ENCODE measurements at regions not wholly inside any gene's neighbourhood (a gene's known extent, or its start where the extent isn't known, plus 50 kb on each side); places are given as distances from the start of the nearest gene placed in this dataset.

- Histone ChIP-seq H3K4me3 (no peak overlapping the region), H3K36me3 (ENCODE audit: control insufficient read depth in 2 of 2, insufficient read depth in 2 of 2, low read length in 1 of 2) (no peaks in the 10 kb centered on the region), H3K4me1 (ENCODE audit: control insufficient read depth, insufficient read depth, low read length) (no peaks in the 10 kb centered on the region), H3K4me2 (ENCODE audit: control insufficient read depth, insufficient read depth) (no peak overlapping the region), H2AFZ (ENCODE audit: control insufficient read depth, low read depth, low read length) (no peak overlapping the region), H3K9ac (ENCODE audit: control insufficient read depth, insufficient read depth, low read length) (no peak overlapping the region), H3K27ac (ENCODE audit: control insufficient read depth, insufficient read depth) (no peak overlapping the region), H3K79me2 (ENCODE audit: control insufficient read depth, insufficient read depth, low read length) (no peaks in the 10 kb centered on the region), H4K20me1 (ENCODE audit: control insufficient read depth, insufficient read depth) (no peaks in the 10 kb centered on the region), H3K27me3 (replicated peaks in 1 of 2; ENCODE audit: control insufficient read depth in 2 of 2, insufficient read depth in 2 of 2, low read length in 1 of 2) (no peaks in the 10 kb centered on the region), H3K9me3 (replicated peaks; ENCODE audit: control insufficient read depth, insufficient read depth, low read length) (no peaks in the 10 kb centered on the region)
- intact Hi-C loops (cut with micrococcal nuclease; ENCODE audit: unreplicated experiment) = no loop called here
- POLR2A ChIA-PET = no interaction called here
- no TSS peak for BruUV-seq (replicated peaks)
- SMC1A ChIA-PET (ENCODE audit: uncharacterized antibody, unreplicated experiment) = no interaction called here
- FAIRE-seq = no peak
- no peak for ATAC-seq
- in situ Hi-C loops (cut with MboI) = no loop called here
- RAD21 ChIA-PET (ENCODE audit: unreplicated experiment) = no interaction called here
- CTCF ChIA-PET = interaction anchor here (0.5 to 0.9 kb wide), 2 partner anchors 87 to 244 kb away, joined by 3 read pairs; no protein-coding TSS in a partner anchor
- DNase-seq (ENCODE audit: low read depth, low spot score) = no peak
- WGBS (ENCODE audit: insufficient coverage, insufficient replicate concordance, low lambda C conversion rate, missing lambda C conversion rate) = 38% methylated on average over 4 of the region's 4 CpGs
- TF ChIP-seq BMI1 (IDR thresholded peaks at IDR 0.05; ENCODE audit: borderline replicate concordance) (no peak), NFXL1 (IDR thresholded peaks at IDR 0.05; ENCODE audit: borderline replicate concordance) (no peak), PAX5 (IDR thresholded peaks at IDR 0.05; ENCODE audit: borderline replicate concordance, low read depth, low read length) (no peak), ZZZ3 (IDR thresholded peaks at IDR 0.05; ENCODE audit: control insufficient read depth, insufficient read length, low read depth) (no peak), HDGF (IDR thresholded peaks at IDR 0.05) (no peak), GABPA (IDR thresholded peaks at IDR 0.05; ENCODE audit: low read depth) (no peak), ELK1 (IDR thresholded peaks at IDR 0.05; ENCODE audit: low read depth, low read length) (no peak)
These were observed 404.9 kb downstream of the SQOR start for GRCh38 chr15:46039703-46040102.

- intact Hi-C loops (cut with micrococcal nuclease; ENCODE audit: unreplicated experiment) = no loop called here
- H3K4me3 ChIP-seq = no peak overlapping the region
- no peaks in the 10 kb centered on the region for H3K36me3 ChIP-seq (ENCODE audit: control insufficient read depth in 2 of 2, insufficient read depth in 2 of 2, low read length in 1 of 2)
- no peak for FAIRE-seq
- no peaks in the 10 kb centered on the region for H4K20me1 ChIP-seq (ENCODE audit: control insufficient read depth, insufficient read depth)
- POLR2A ChIA-PET = no interaction called here
- no peaks in the 10 kb centered on the region for H3K79me2 ChIP-seq (ENCODE audit: control insufficient read depth, insufficient read depth, low read length)
- RAD21 ChIA-PET (ENCODE audit: unreplicated experiment) = no interaction called here
- H2AFZ ChIP-seq (ENCODE audit: control insufficient read depth, low read depth, low read length) = no peak overlapping the region
- no peak overlapping the region for H3K9ac ChIP-seq (ENCODE audit: control insufficient read depth, insufficient read depth, low read length)
- no peaks in the 10 kb centered on the region for H3K9me3 ChIP-seq (replicated peaks; ENCODE audit: control insufficient read depth, insufficient read depth, low read length)
- CTCF ChIA-PET = no interaction called here
- SMC1A ChIA-PET (ENCODE audit: uncharacterized antibody, unreplicated experiment) = no interaction called here
- H3K4me1 ChIP-seq (ENCODE audit: control insufficient read depth, insufficient read depth, low read length) = no peaks in the 10 kb centered on the region
- no peak for DNase-seq (ENCODE audit: low read depth, low spot score)
- WGBS (ENCODE audit: insufficient coverage, insufficient replicate concordance, low lambda C conversion rate, missing lambda C conversion rate) = 1% methylated on average over 5 of the region's 5 CpGs
- no peak overlapping the region for H3K27ac ChIP-seq (ENCODE audit: control insufficient read depth, insufficient read depth)
- H3K27me3 ChIP-seq (replicated peaks in 1 of 2; ENCODE audit: control insufficient read depth in 2 of 2, insufficient read depth in 2 of 2, low read length in 1 of 2) = no peaks in the 10 kb centered on the region
- in situ Hi-C loops (cut with MboI) = no loop called here
- no peak overlapping the region for H3K4me2 ChIP-seq (ENCODE audit: control insufficient read depth, insufficient read depth)
- no peak for ATAC-seq
- no TSS peak for BruUV-seq (replicated peaks)
- TF ChIP-seq MLLT1 (IDR thresholded peaks at IDR 0.05) (no peak), YY1 (IDR thresholded peaks at IDR 0.05; ENCODE audit: low read depth, low read length) (no peak), DPF2 (IDR thresholded peaks at IDR 0.05) (no peak), KAT2A (conservative IDR thresholded peaks at IDR 0.05; ENCODE audit: control insufficient read depth, low read depth, low read length) (no peak), CHD2 (IDR thresholded peaks at IDR 0.05; ENCODE audit: borderline replicate concordance, low read depth, low read length) (no peak), ESRRA (IDR thresholded peaks at IDR 0.05; ENCODE audit: low read length) (no peak), E2F8 (IDR thresholded peaks at IDR 0.05; ENCODE audit: low read depth, partially characterized antibody) (no peak), RAD21 (IDR thresholded peaks at IDR 0.05; ENCODE audit: insufficient read depth, low read depth, low read length) (no peak), ZZZ3 (IDR thresholded peaks at IDR 0.05; ENCODE audit: control insufficient read depth, insufficient read length, low read depth) (no peak)
These were observed 407.1 kb downstream of the SQOR start for GRCh38 chr15:46041905-46042304.

All from GM12878 (cell line).